ENCODE measurements at regions not wholly inside any gene's neighbourhood (a gene's known extent, or its start where the extent isn't known, plus 50 kb on each side); places are given as distances from the start of the nearest gene placed in this dataset.

GRCh38 chr10:128274938-128275337 is 148.7 kb upstream of the MKI67 start:
- TF ChIP-seq CTCF (IDR thresholded peaks at IDR 0.05; ENCODE audit: low read depth, low read length) (no peak), EZH2phosphoT487 (IDR thresholded peaks at IDR 0.05; ENCODE audit: low read depth) (no peak)

All from OCI-LY3 (cell line).